ENCODE measurements at regions not wholly inside any gene's neighbourhood (a gene's known extent, or its start where the extent isn't known, plus 50 kb on each side); places are given as distances from the start of the nearest gene placed in this dataset.
A peak's percentile ranks its signal among the peaks of the same experiment; 100 is the strongest.

DNA sequence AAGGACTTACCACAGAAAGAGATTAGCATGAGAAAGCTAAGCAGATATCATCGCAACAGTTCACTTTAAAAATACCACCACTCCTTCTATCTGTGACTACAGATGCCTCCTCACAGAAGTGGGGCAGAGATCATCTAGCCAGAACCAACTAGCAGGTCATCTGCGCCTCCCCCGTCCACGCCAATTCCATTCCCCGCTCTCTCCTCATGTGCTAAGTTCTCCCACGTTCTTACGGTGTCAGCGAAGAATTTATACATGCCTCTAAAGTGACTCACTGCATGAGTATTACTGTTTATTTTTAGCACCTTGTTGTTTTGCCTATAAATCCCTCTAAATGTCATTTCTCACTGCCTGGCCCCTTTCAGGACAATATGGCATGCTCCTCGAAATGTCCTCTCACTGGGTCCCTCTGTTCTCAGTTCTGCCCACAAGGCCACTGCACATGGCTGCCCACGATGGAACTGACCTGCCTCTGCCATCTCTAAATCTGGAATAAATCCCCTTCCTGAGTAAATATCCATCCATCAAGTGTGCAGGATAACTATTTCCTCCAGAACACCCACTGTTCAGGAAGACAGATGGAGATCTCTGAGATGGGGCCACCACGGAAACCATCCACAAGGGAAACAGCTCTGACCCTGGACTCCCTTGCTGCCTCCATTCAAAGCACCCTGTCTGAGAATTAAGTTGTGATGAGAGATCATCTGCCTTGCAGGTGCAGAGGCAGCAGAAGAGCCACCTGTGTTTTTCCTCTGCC lies 137.7 kb downstream of the IRS1 start:
- intact Hi-C loops (cut with DNase I; ENCODE audit: low total_unique reads) = no loop called here
- Histone ChIP-seq H3K36me3 (ENCODE audit: low read depth, missing control alignments) (no peaks in the 10 kb centered on the region), H3K27me3 (no peaks in the 10 kb centered on the region), H3K9me3 (no peaks in the 10 kb centered on the region), H3K4me3 (no peak overlapping the region), H3K4me1 (peaks cover 3% of the 10 kb centered on the region), H3K27ac (no peak overlapping the region)
- no peak for DNase-seq
- WGBS, 2 donors = 56 to 75% methylated on average over 11 of the region's 11 CpGs
- TF ChIP-seq, protein P1, sequence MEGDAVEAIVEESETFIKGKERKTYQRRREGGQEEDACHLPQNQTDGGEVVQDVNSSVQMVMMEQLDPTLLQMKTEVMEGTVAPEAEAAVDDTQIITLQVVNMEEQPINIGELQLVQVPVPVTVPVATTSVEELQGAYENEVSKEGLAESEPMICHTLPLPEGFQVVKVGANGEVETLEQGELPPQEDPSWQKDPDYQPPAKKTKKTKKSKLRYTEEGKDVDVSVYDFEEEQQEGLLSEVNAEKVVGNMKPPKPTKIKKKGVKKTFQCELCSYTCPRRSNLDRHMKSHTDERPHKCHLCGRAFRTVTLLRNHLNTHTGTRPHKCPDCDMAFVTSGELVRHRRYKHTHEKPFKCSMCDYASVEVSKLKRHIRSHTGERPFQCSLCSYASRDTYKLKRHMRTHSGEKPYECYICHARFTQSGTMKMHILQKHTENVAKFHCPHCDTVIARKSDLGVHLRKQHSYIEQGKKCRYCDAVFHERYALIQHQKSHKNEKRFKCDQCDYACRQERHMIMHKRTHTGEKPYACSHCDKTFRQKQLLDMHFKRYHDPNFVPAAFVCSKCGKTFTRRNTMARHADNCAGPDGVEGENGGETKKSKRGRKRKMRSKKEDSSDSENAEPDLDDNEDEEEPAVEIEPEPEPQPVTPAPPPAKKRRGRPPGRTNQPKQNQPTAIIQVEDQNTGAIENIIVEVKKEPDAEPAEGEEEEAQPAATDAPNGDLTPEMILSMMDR (IDR thresholded peaks at IDR 0.05) = no peak
- TF ChIP-seq POLR2A (IDR thresholded peaks at IDR 0.05) = no peak

DNA sequence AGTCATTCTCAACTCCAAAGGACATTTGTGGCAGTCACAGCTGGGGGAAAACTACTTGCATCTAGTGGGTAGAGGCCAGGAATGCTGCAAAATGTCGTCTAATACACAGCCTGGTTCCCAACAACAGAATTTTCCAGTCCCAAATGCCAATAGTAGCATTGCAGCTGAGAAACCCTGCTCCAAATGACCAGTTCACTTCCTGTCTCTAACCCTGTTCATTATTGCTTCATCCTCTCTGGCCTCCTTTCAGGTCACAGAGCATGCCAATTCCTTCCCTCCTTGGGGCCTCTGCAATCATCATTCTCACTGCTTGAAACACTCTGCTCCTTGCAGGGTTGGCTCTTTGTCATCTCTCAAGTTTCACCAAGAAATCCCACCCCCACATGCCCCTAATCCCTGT lies 139.1 kb downstream of the IRS1 start:
- peak; percentile 51 for DNase-seq
- Histone ChIP-seq H3K9me3 (no peaks in the 10 kb centered on the region), H3K27ac (no peak overlapping the region), H3K36me3 (ENCODE audit: low read depth, missing control alignments) (no peaks in the 10 kb centered on the region), H3K4me3 (no peak overlapping the region), H3K27me3 (no peaks in the 10 kb centered on the region), H3K4me1 (peaks cover 3% of the 10 kb centered on the region)
- TF ChIP-seq, protein P1 (IDR thresholded peaks at IDR 0.05) = no peak
- no peak for TF ChIP-seq POLR2A (IDR thresholded peaks at IDR 0.05)
- 22 to 61% methylated on average over 1 of the region's 1 CpG for WGBS, 2 donors
- intact Hi-C loops (cut with DNase I; ENCODE audit: low total_unique reads) = no loop called here

DNA sequence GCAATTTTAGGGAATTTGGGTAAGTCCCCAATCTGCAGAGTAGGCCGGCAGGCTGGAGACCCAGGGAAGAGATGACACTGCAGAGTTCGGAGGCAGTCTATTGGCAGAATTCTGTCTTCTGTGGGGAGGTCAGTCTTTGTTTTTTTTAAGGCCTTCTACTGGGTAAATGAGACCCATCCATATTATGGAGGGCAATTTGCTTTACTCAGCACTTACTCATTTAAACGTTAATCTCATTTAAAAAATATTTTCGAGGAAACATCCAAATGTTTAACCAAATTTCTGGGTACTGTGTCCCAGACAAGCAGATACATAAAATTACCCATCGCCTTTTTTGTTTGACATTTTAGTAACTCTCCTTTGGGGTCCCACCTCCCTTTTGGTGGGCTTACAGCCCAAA lies 139.5 kb downstream of the IRS1 start:
- Histone ChIP-seq H3K4me3 (no peak overlapping the region), H3K4me1 (peaks cover 3% of the 10 kb centered on the region), H3K9me3 (no peaks in the 10 kb centered on the region), H3K27me3 (no peaks in the 10 kb centered on the region), H3K36me3 (ENCODE audit: low read depth, missing control alignments) (no peaks in the 10 kb centered on the region), H3K27ac (no peak overlapping the region)
- whole genome bisulfite sequencing, 2 donors = 87 to 94% methylated on average over 5 of the region's 5 CpGs
- intact Hi-C loops (cut with DNase I; ENCODE audit: low total_unique reads) = no loop called here
- DNase-seq = no peak
- TF ChIP-seq, protein P1 (IDR thresholded peaks at IDR 0.05) = no peak
- no peak for TF ChIP-seq POLR2A (IDR thresholded peaks at IDR 0.05)

DNA sequence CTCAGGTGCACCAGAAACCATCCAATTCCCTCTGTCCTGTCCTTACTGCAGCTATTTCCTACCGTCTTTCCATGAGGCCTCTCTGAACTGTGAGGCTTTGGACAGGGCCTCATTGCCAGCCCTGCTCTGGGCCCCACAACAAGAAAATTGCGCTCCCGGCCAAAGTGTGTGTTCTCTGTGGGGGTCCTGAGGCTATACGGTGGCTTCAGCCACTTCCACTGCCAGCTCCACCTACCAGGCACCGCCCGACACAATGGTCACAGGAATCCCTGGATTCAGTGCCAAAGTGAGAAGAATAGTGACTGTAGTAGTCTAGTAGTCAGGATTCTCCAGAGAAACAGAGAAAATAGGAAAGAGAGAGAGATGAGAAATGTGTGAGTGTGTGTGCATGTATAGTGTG lies 140.2 kb downstream of the IRS1 start:
- Histone ChIP-seq H3K27ac (no peak overlapping the region), H3K9me3 (no peaks in the 10 kb centered on the region), H3K27me3 (no peaks in the 10 kb centered on the region), H3K4me1 (peaks cover 3% of the 10 kb centered on the region), H3K4me3 (no peak overlapping the region), H3K36me3 (ENCODE audit: low read depth, missing control alignments) (no peaks in the 10 kb centered on the region)
- WGBS, 2 donors = 88 to 92% methylated on average over 6 of the region's 6 CpGs
- intact Hi-C loops (cut with DNase I; ENCODE audit: low total_unique reads) = no loop called here
- TF ChIP-seq POLR2A (IDR thresholded peaks at IDR 0.05) = no peak
- TF ChIP-seq, protein P1 (IDR thresholded peaks at IDR 0.05) = no peak
- DNase-seq = no peak

DNA sequence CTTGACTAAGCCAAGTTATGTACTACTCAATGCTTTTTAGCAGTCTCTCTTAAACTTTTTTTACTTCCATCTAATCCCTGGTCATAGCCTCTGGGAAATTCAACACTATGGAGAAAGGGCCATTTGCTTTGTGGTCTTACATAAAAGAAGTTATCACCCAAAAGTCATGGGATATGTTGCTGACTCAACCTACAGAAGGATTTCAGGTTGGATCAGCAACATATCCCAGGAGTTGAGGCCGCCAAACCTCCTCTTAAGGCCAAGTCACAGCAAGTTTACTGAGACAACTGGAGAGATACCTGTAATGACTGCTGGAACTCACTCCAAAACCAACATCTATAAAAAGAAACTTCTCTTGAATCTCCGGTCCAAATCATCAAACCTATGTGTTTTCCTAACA lies 141.1 kb downstream of the IRS1 start:
- no peak for DNase-seq
- peaks cover 3% of the 10 kb centered on the region for H3K4me1 ChIP-seq
- 76 to 77% methylated on average over 2 of the region's 2 CpGs for WGBS, 2 donors
- H3K36me3 ChIP-seq (ENCODE audit: low read depth, missing control alignments) = no peaks in the 10 kb centered on the region
- no peak overlapping the region for H3K4me3 ChIP-seq
- no peak overlapping the region for H3K27ac ChIP-seq
- TF ChIP-seq, protein P1 (IDR thresholded peaks at IDR 0.05) = no peak
- TF ChIP-seq POLR2A (IDR thresholded peaks at IDR 0.05) = no peak
- no peaks in the 10 kb centered on the region for H3K9me3 ChIP-seq
- H3K27me3 ChIP-seq = no peaks in the 10 kb centered on the region
- intact Hi-C loops (cut with DNase I; ENCODE audit: low total_unique reads) = no loop called here

All from testis (tissue), 2 donors.